ENCODE measurements at regions not wholly inside any gene's neighbourhood (a gene's known extent, or its start where the extent isn't known, plus 50 kb on each side); places are given as distances from the start of the nearest gene placed in this dataset.

GRCh38 chr10:4519658-4520402 is 306.2 kb upstream of the AKR1E2 start:
- no peak overlapping the region for H3K4me3 ChIP-seq (replicated peaks; ENCODE audit: insufficient read depth, low read length)
- TF ChIP-seq POLR2AphosphoS5 (IDR thresholded peaks at IDR 0.05; ENCODE audit: low read depth) (no peak), CTCF (IDR thresholded peaks at IDR 0.05; ENCODE audit: insufficient read depth, low read length) (no peak), SPI1 (IDR thresholded peaks at IDR 0.05; ENCODE audit: borderline replicate concordance, low read depth) (no peak), GABPA (IDR thresholded peaks at IDR 0.05; ENCODE audit: low read depth) (no peak)
- TF ChIP-seq, protein P1, sequence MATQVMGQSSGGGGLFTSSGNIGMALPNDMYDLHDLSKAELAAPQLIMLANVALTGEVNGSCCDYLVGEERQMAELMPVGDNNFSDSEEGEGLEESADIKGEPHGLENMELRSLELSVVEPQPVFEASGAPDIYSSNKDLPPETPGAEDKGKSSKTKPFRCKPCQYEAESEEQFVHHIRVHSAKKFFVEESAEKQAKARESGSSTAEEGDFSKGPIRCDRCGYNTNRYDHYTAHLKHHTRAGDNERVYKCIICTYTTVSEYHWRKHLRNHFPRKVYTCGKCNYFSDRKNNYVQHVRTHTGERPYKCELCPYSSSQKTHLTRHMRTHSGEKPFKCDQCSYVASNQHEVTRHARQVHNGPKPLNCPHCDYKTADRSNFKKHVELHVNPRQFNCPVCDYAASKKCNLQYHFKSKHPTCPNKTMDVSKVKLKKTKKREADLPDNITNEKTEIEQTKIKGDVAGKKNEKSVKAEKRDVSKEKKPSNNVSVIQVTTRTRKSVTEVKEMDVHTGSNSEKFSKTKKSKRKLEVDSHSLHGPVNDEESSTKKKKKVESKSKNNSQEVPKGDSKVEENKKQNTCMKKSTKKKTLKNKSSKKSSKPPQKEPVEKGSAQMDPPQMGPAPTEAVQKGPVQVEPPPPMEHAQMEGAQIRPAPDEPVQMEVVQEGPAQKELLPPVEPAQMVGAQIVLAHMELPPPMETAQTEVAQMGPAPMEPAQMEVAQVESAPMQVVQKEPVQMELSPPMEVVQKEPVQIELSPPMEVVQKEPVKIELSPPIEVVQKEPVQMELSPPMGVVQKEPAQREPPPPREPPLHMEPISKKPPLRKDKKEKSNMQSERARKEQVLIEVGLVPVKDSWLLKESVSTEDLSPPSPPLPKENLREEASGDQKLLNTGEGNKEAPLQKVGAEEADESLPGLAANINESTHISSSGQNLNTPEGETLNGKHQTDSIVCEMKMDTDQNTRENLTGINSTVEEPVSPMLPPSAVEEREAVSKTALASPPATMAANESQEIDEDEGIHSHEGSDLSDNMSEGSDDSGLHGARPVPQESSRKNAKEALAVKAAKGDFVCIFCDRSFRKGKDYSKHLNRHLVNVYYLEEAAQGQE (IDR thresholded peaks at IDR 0.05; ENCODE audit: insufficient replicate concordance, low read depth) = no peak

DNA sequence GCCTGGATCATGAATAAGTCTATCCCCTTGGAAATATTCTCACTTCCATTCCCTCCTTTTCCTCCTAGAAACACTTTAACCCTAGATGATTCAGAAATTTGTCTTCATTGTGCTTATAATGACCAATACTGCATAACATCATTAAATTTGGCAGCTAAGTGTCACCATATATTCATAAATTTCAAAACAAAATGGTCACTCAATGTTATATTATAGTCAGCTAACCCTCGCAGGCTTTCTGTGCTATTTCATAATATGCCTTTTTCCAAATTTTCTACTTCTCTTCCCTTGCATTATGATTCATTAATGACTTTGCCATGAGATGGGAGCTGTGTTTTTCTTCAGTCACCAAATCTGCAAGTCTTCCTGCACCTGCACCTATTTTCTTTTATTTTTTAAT is 308.3 kb upstream of the AKR1E2 start:
- Histone ChIP-seq H3K27me3 (ENCODE audit: insufficient read depth, poor library complexity, severe bottlenecking) (no peaks in the 10 kb centered on the region), H3K4me3 (replicated peaks; ENCODE audit: insufficient read depth, low read length) (no peak overlapping the region), H3K27ac (replicated peaks) (no peak overlapping the region)
- no peak for DNase-seq (ENCODE audit: low read depth in 1 of 2, low spot score in 1 of 2)
- TF ChIP-seq POLR2AphosphoS5 (IDR thresholded peaks at IDR 0.05; ENCODE audit: low read depth) (no peak), CTCF (IDR thresholded peaks at IDR 0.05; ENCODE audit: insufficient read depth, low read length) (no peak), GABPA (IDR thresholded peaks at IDR 0.05; ENCODE audit: low read depth) (no peak), SPI1 (IDR thresholded peaks at IDR 0.05; ENCODE audit: borderline replicate concordance, low read depth) (no peak)
- TF ChIP-seq, protein P1 (IDR thresholded peaks at IDR 0.05; ENCODE audit: insufficient replicate concordance, low read depth) = no peak

More at GRCh38 chr10:4519658-4520402, 306.2 kb upstream of the AKR1E2 start:
- H3K27me3 ChIP-seq (ENCODE audit: insufficient read depth, poor library complexity, severe bottlenecking) = no peaks in the 10 kb centered on the region
- DNase-seq (ENCODE audit: low read depth in 1 of 2, low spot score in 1 of 2) = peak in 1 of 2 experiments; percentile 35
- H3K27ac ChIP-seq (replicated peaks) = no peak overlapping the region

GRCh38 chr10:4515721-4516120 is 310.3 kb upstream of the AKR1E2 start:
- no peak for DNase-seq (ENCODE audit: low read depth in 1 of 2, low spot score in 1 of 2)
- H3K27ac ChIP-seq (replicated peaks) = no peak overlapping the region
- no peak overlapping the region for H3K4me3 ChIP-seq (replicated peaks; ENCODE audit: insufficient read depth, low read length)
- no peak for TF ChIP-seq GABPA (IDR thresholded peaks at IDR 0.05; ENCODE audit: low read depth)
- TF ChIP-seq, protein P1 (IDR thresholded peaks at IDR 0.05; ENCODE audit: insufficient replicate concordance, low read depth) = no peak
- TF ChIP-seq POLR2AphosphoS5 (IDR thresholded peaks at IDR 0.05; ENCODE audit: low read depth) = no peak
- TF ChIP-seq CTCF (IDR thresholded peaks at IDR 0.05; ENCODE audit: insufficient read depth, low read length) = no peak
- no peak for TF ChIP-seq SPI1 (IDR thresholded peaks at IDR 0.05; ENCODE audit: borderline replicate concordance, low read depth)
- no peaks in the 10 kb centered on the region for H3K27me3 ChIP-seq (ENCODE audit: insufficient read depth, poor library complexity, severe bottlenecking)
